Activated CD4-positive, alpha-beta T cell treated with anti-CD3 and anti-CD28 coated beads for 48 hours (primary cell): ENCODE measurements at regions not wholly inside any gene's neighbourhood (a gene's known extent, or its start where the extent isn't known, plus 50 kb on each side); places are given as distances from the start of the nearest gene placed in this dataset.

Source experiments
- DNase-seq: peaks from one replicate; pipeline ENCODE4 v3.0.0-alpha.2; 2020

GRCh38 chr6:15796844-15797243 lies 134.0 kb upstream of the DTNBP1 start:
- DNase-seq: no peak

- no peak for DNase-seq
Observed at GRCh38 chr6:15796130-15796771, 133.4 kb upstream of the DTNBP1 start.

- DNase-seq: no peak
Observed at GRCh38 chr6:15793826-15794225, 131.0 kb upstream of the DTNBP1 start.

DNA sequence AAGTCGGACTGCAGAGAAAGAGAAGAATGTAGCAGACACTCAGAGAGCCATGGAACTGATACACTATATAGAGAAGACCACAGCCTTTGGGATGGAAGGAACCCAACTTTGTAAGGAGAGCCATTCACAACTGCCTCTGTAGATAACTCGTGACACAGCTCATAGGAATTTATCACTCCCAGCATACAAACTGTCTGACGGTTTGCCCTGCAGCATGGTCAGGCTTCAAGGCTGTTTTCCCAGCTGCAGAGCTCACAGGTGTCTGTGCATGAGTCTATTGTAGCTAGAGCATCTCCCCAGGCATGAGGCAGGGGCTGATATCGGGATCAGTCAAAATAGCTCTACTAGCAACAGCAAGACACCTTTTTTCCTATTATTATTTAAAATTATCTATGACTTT lies 130.5 kb upstream of the DTNBP1 start:
- no peak for DNase-seq

DNA sequence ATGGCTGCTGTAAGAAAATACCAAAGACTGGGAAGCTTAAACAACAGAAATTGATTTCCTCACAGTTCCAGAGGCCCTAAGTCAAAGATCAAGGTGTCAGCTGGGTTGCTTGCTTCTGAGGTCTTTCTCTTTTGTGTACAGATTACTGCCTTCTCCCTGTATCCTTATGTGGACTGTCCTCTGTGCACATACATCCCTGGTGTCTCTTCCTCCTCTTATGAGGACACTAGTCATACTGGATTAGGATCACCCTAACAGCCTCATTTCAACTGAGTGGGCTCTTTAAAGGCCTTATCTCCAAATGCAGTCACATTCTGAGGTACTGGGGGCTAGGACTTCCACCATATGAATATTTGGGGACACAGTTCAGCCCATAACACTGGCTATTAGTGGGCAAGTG lies 130.0 kb upstream of the DTNBP1 start:
- no peak for DNase-seq

DNA sequence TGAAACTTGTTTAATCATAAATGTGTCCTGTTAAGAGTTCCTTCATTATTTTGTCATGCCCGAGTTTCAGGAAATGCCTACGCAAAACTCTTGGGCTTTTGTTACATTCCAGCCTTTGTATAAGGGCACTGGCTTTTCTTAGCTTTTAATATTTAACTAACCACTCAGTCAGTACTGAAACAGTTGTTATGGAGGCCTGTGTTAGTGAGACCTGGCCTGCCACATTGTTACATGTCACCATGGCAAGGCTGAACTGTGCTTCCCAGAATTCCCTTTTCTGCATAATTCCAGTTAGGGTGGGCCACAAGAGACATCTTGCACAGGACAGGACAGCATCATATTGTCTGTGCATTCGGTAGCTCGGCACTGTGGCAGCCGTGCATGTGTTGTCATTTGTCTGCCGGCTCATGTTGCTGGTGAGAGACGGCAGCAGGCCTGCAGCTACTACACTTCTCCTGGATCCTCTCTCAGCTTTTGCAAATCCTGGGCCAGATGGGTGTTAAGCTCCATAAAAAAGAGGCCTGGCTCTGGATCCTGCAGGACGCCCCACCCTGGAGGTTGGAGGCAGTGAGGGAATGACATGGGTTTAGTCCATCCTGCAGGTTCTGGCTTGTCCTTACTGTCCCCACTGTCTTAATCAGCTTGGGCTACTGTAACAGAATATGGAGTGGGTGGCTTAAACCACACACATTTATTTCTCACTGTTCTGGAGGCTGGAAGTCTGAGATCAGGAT lies 128.8 kb upstream of the DTNBP1 start:
- no peak for DNase-seq

- DNase-seq: no peak
Observed at GRCh38 chr6:15790116-15790515, 127.3 kb upstream of the DTNBP1 start.

- DNase-seq: no peak
Observed at GRCh38 chr6:15786846-15787245, 124.0 kb upstream of the DTNBP1 start.

DNA sequence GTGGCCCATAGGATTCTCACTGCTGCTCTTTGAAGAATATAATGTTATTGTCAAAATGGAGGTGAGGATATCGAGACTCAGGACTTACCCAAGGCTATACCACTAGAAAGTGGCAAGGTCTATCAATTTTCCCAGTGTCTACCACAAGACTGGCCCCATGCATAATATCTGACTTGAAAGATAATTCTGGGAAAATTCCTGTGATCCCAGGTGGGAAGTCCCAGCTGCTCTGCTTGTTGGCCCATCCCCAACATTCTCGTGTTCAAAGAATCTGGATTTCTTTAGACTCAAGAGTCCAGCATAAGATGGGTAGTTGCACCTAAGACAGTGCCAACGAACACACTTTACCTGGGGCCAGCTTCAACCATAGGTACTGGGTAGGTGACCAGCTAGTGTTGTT lies 120.7 kb upstream of the DTNBP1 start:
- DNase-seq: no peak

DNA sequence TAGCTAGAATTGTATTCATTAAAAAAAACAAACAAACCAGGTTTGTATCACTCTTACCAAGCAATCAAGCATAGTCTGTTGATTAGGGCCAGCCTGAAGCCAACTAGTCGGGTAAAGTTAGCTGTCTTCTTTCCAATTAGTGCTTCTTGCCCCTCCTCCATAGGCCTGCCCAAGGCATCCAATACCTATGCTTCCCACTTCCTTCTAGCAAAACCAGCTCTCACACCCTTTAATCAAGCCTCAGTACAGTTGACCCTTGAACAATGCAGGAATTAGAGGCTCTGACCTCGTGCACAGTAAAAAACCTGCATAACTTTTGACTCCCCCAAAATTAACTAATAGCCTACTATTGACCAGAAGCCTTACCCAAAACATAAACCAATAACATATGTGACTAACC lies 119.1 kb upstream of the DTNBP1 start:
- no peak for DNase-seq

- DNase-seq: no peak
Observed at GRCh38 chr6:15781333-15781732, 118.5 kb upstream of the DTNBP1 start.

DNA sequence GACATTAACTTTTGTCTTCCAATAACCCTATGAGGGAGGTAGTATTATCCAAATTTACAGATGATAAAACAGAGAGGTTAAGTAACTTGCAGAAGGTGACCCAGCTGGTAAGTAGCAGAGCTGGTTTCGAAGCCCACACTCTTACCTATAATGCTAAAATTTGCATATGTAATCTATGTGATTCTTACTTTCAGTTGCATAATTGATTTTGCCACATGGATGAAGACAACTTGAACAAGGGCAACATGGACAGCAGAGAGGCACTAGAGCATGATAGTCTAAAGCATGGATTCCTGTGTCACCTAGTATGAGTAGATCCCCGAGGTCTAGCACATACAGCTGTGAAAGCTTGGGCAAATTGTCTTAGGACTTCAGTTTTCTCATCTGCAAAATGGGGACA lies 117.6 kb upstream of the DTNBP1 start:
- DNase-seq: no peak

- no peak for DNase-seq
Observed at GRCh38 chr6:15779726-15780125, 116.9 kb upstream of the DTNBP1 start.

DNA sequence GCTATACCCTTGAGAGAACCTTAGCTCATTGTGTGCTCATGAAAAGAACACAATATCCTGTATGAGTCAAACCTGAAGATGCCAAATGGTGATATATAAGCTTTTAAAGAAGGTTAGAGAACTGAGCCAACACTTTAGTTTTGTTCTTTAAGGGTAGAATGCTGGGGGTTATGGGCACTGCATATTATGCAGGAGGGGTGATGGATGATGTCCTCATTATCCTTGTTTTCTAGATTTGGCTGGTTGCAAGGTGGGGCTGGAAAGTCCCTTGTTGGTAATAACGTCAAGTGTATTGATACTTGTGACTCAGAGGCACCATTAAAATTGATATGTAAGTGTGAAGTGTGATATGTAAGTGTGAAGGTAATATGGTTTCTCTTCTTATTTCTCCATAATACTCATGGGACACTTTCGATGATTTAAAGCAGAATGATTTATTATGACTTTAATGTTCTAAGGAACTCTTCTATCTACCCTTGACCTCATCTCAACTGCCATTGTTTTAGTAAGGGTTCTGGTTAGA lies 113.7 kb upstream of the DTNBP1 start:
- DNase-seq: peak; percentile 67

- DNase-seq: no peak
Observed at GRCh38 chr6:15775741-15776140, 112.9 kb upstream of the DTNBP1 start.

GRCh38 chr6:15775076-15775634 lies 112.3 kb upstream of the DTNBP1 start:
- DNase-seq: no peak

GRCh38 chr6:15773806-15774410 lies 111.1 kb upstream of the DTNBP1 start:
- no peak for DNase-seq

GRCh38 chr6:15770347-15771143 lies 107.7 kb upstream of the DTNBP1 start:
- peak; percentile 42 for DNase-seq

- DNase-seq: no peak
Observed at GRCh38 chr6:15769511-15770018, 106.7 kb upstream of the DTNBP1 start.

DNA sequence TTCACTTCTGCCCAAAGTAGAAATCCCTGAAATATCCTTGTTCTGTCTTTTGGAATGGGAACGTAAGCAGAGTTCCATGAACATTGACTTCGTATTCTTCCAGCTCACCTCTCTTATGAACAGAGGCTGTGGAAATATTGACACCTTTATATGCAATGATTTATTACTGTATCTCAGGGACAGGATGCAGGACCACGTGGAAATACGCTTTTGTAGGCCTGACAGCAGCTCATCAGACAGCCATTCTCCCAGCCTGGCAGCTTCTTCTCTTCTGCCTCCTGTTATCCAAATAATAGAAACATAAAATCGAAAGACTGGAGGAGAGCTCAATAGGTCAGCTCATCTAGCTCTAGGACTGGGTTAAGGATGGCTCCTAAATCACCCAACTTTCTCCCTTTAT lies 106.2 kb upstream of the DTNBP1 start:
- no peak for DNase-seq

DNA sequence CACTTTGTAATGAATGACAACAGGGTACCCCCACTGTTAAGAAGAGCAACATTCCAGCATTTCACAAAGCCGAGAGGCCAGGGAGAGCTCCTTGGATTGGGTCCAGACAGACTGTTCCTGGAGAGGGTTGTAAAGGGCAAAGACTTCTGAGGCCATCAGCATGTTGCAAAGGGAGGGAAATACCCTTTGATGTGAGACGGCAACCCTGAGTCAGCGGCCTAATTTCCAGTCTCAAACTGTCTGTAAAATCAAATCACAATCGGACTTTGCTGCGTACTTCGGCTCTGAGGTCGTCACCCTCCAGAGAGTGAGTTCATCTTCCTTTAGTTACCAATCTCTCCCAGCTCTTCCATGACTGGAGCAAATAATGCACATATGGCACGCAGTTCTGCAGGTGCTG lies 101.0 kb upstream of the DTNBP1 start:
- peak; percentile 42 for DNase-seq

DNA sequence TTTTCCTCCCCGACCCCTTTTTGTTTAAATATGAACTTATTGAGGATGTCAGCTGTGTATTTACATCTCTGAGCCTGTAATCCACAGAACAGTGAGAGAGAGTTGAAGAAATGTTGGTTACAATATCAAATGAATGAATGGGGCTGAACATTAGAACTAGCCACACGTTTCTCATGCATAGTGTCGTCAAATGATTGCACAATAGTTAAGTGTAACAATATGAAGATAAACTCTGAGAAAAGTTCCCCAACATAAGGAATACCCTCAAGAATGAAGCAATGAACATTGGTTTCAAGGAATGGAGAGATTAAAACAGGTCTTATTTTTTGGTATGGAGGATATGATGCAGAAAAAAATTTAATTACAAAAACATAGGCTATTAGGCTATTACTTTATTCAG lies 100.5 kb upstream of the DTNBP1 start:
- DNase-seq: no peak

DNA sequence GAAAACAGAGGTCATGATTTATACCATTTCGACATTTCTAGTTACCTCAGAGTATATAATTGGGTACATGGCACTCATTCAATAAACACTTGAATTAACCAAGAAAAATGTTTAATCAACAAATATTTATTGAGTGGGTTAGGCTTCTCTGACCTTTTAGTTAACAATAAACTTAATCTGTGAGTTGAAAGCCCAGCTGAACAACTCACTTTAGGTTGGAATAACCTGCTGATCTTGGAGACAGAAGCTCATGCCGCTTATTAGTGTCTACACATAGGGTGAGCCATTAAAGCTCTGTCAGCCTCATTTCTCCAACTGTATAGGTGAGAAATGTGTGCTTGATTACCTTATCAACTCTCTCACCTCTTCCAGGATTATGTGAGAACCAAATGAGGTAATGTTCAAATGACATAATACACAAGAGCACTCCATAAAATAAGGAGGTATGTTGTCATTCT lies 98.2 kb upstream of the DTNBP1 start:
- no peak for DNase-seq
